ENCODE measurements at regions not wholly inside any gene's neighbourhood (a gene's known extent, or its start where the extent isn't known, plus 50 kb on each side); places are given as distances from the start of the nearest gene placed in this dataset.

DNA sequence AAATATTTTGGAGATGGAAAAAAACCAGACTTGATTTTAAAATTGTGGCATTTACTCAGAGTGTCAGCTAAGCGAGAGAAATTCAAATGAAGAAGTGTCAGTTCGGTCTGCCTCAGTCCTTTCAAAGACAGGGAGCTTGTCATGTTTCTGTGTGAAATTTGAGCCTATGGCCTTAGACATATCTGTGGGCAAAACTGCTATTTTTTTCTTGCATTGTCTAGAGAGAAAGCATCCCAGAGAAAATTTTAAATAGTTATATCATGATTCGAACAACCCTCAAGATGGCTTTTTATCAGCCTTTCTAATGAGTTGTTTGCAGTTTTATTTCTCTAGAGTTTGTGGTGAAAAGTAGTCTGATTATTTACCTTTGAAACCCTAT, 50.2 kb upstream of the KCNE4 start:
- H3K9me1 ChIP-seq (ENCODE audit: control insufficient read depth, insufficient read depth, low read length), result no peaks in the 10 kb centered on the region
- no peak overlapping the region for H2AFZ ChIP-seq (ENCODE audit: low read depth, low read length)
- CTCF ChIA-PET (ENCODE audit: low intra/inter-chr PET ratio), result no interaction called here
- intact Hi-C loops (cut with micrococcal nuclease) (no loop called here), in situ Hi-C loops (cut with MboI) (no loop called here)
- WGBS (ENCODE audit: insufficient coverage, low coverage, missing lambda C conversion rate), result 3% methylated on average over 3 of the region's 3 CpGs
- H3K4me1 ChIP-seq (replicated peaks in 1 of 2; ENCODE audit: control insufficient read depth in 2 of 2, insufficient read depth in 2 of 2, low read length in 2 of 2), result no peaks in the 10 kb centered on the region
- H3K4me3 ChIP-seq, result no peak overlapping the region
- POLR2A ChIA-PET, result interaction anchor here (1.5 kb wide), 1 partner anchor 9 kb away, joined by 4 read pairs; no protein-coding TSS in a partner anchor
- BruUV-seq (replicated peaks), result no TSS peak
- ATAC-seq, result no peak
- no peaks in the 10 kb centered on the region for H3K36me3 ChIP-seq (ENCODE audit: control insufficient read depth, insufficient read depth, low read length)
- H3K27ac ChIP-seq (ENCODE audit: extremely low read depth, low read depth, low read length), result no peak overlapping the region
- H3K27me3 ChIP-seq (ENCODE audit: control insufficient read depth in 2 of 2, insufficient read depth in 2 of 2, low read length in 2 of 2), result peaks cover 0 to 3% of the 10 kb centered on the region in 2 experiments; a peak in 3 of 5 replicates
- H3K9me3 ChIP-seq (replicated peaks; ENCODE audit: control insufficient read depth, insufficient read depth, low read depth, low read length), result no peaks in the 10 kb centered on the region
- H3K79me2 ChIP-seq (ENCODE audit: control insufficient read depth, insufficient read depth, low read length), result no peaks in the 10 kb centered on the region
- TF ChIP-seq ZNF507 (tag; conservative IDR thresholded peaks at IDR 0.05), result no peak
- TF ChIP-seq, protein P1, sequence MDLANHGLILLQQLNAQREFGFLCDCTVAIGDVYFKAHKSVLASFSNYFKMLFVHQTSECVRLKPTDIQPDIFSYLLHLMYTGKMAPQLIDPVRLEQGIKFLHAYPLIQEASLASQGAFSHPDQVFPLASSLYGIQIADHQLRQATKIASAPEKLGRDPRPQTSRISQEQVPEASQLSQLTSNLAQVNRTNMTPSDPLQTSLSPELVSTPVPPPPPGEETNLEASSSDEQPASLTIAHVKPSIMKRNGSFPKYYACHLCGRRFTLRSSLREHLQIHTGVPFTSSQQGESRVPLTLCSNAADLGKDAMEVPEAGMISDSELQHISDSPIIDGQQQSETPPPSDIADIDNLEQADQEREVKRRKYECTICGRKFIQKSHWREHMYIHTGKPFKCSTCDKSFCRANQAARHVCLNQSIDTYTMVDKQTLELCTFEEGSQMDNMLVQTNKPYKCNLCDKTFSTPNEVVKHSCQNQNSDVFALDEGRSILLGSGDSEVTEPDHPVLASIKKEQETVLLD (IDR thresholded peaks at IDR 0.05), result no peak
- TF ChIP-seq HNRNPLL (IDR thresholded peaks at IDR 0.05; ENCODE audit: low read depth, low read length, poor library complexity, severe bottlenecking), result no peak
- H3K4me2 ChIP-seq (ENCODE audit: insufficient read depth, low read length), result no peak overlapping the region
- DNase-seq (ENCODE audit: extremely low read depth in 1 of 4, low spot score in 3 of 4), result no peak
- no peak for FAIRE-seq
- H3K9ac ChIP-seq (ENCODE audit: insufficient read depth in 1 of 2, low read depth in 2 of 2, low read length in 2 of 2), result no peak overlapping the region
- no peaks in the 10 kb centered on the region for H4K20me1 ChIP-seq (replicated peaks; ENCODE audit: control insufficient read depth, insufficient read depth, low read length)

Measured in K562 (cell line).